ENCODE measurements at regions not wholly inside any gene's neighbourhood (a gene's known extent, or its start where the extent isn't known, plus 50 kb on each side); places are given as distances from the start of the nearest gene placed in this dataset.

GRCh38 chr22:44584256-44584902 is 86.3 kb upstream of the RTL6 start:
- H3K4me3 ChIP-seq (ENCODE audit: insufficient read depth, low read depth, low read length), result no peak overlapping the region
- H3K18ac ChIP-seq (ENCODE audit: low read depth, low read length), result no peak overlapping the region
- H3K4me1 ChIP-seq (ENCODE audit: control insufficient read depth, insufficient read depth, low read length), result peaks cover 3% of the 10 kb centered on the region
- no peak overlapping the region for H4K5ac ChIP-seq (ENCODE audit: low read depth, low read length)
- no peak overlapping the region for H2BK120ac ChIP-seq (ENCODE audit: low read depth, low read length)
- WGBS, 2 experiments (ENCODE audit: extremely low coverage in 2 of 2, insufficient read length in 1 of 2), result 60% methylated on average over 1 of the region's 7 CpGs; no CpG with 5 or more reads in 1 of the 2 experiments
- no peak overlapping the region for H4K8ac ChIP-seq (ENCODE audit: low read depth in 2 of 2, low read length in 2 of 2)
- DNase-seq (no peak), ATAC-seq (ENCODE audit: low read depth) (no peak)
- H3K27ac ChIP-seq (ENCODE audit: insufficient read depth, low read length), result no peak overlapping the region
- ChIA-PET CTCF (no interaction called here), POLR2A (ENCODE audit: unreplicated experiment) (no interaction called here)
- H3K9me3 ChIP-seq (ENCODE audit: control insufficient read depth, insufficient read depth, low read length), result peaks cover 4% of the 10 kb centered on the region; the same call in 1 of the 2 replicates
- H3K27me3 ChIP-seq (ENCODE audit: control insufficient read depth, insufficient read depth, low read length), result peaks cover 11% of the 10 kb centered on the region
- no peak overlapping the region for H3K4me2 ChIP-seq (ENCODE audit: low read depth, low read length)
- H2BK5ac ChIP-seq (ENCODE audit: low read depth, low read length, poor library complexity, severe bottlenecking), result no peak overlapping the region
- peak overlapping the region; percentile 13 for H2AFZ ChIP-seq (replicated peaks; ENCODE audit: low read length, poor library complexity)
- no peak overlapping the region for H3K4ac ChIP-seq (ENCODE audit: low read depth, low read length)
- intact Hi-C loops (cut with micrococcal nuclease) (no loop called here), in situ Hi-C loops (cut with MboI; ENCODE audit: low sequenced_read_pairs) (no loop called here), dilution Hi-C loops (cut with HindIII; ENCODE audit: low sequenced_read_pairs, unreplicated experiment) (no loop called here)
- no peaks in the 10 kb centered on the region for H3K36me3 ChIP-seq (ENCODE audit: control insufficient read depth, insufficient read depth, low read length)
- no peaks in the 10 kb centered on the region for H3K9me1 ChIP-seq (ENCODE audit: insufficient read depth, low read length)
- no peaks in the 10 kb centered on the region for H3K79me1 ChIP-seq (ENCODE audit: low read depth in 1 of 2, low read length in 2 of 2)
- H2AK9ac ChIP-seq (replicated peaks; ENCODE audit: low read depth, low read length, poor library complexity), result no peak overlapping the region
- TF ChIP-seq RAD21 (IDR thresholded peaks at IDR 0.05; ENCODE audit: low read length) (no peak), USF2 (IDR thresholded peaks at IDR 0.05; ENCODE audit: low read depth, low read length) (no peak), RCOR1 (IDR thresholded peaks at IDR 0.05; ENCODE audit: insufficient replicate concordance, low read length) (no peak), NFE2L2 (IDR thresholded peaks at IDR 0.05; ENCODE audit: low read depth, low read length) (no peak), CEBPB (IDR thresholded peaks at IDR 0.05; ENCODE audit: low read depth, low read length) (no peak)
- no peak overlapping the region for H3K56ac ChIP-seq (ENCODE audit: extremely low read depth, insufficient read depth, low read length)
- no peak overlapping the region for H3K23ac ChIP-seq (ENCODE audit: low read depth, low read length)
- no TSS peak for BruUV-seq (replicated peaks)
- H2BK15ac ChIP-seq (ENCODE audit: low read depth, low read length), result no peak overlapping the region
- no peaks in the 10 kb centered on the region for H4K20me1 ChIP-seq (ENCODE audit: insufficient read depth, low read length)
- H3K14ac ChIP-seq (replicated peaks; ENCODE audit: low read depth, low read length), result no peak overlapping the region
- no peak overlapping the region for H2BK20ac ChIP-seq (ENCODE audit: low read depth, low read length)
- no peak overlapping the region for H3K9ac ChIP-seq (ENCODE audit: low read depth, low read length)
- H4K91ac ChIP-seq (ENCODE audit: insufficient read depth, low read depth, low read length), result no peak overlapping the region
- H2AK5ac ChIP-seq (ENCODE audit: low read depth, low read length), result no peak overlapping the region
